Hematopoietic multipotent progenitor cell treated with erythropoietin and hydrocortisone succinate and interleukin-3 and kit ligand, for 4 days (in vitro differentiated cells): ENCODE measurements at regions not wholly inside any gene's neighbourhood (a gene's known extent, or its start where the extent isn't known, plus 50 kb on each side); places are given as distances from the start of the nearest gene placed in this dataset.
"Not testable (repeated sequence)": the region's sequence is repeated elsewhere in the genome, so short reads cannot be mapped to it uniquely, and the experiment has no call there.

Experiments
- DNase-seq: peaks from one replicate; pipeline ENCODE4 v3.0.0-alpha.2; 2015

- no peak for DNase-seq
These were observed 177.1 kb upstream of the ARID1B start for GRCh38 chr6:156599978-156600590.

GRCh38 chr6:156599366-156599765, 177.8 kb upstream of the ARID1B start:
- no peak for DNase-seq

GRCh38 chr6:156598855-156599180, 178.4 kb upstream of the ARID1B start:
- peak; percentile 40 for DNase-seq

- DNase-seq: no peak
These were observed 178.9 kb upstream of the ARID1B start for GRCh38 chr6:156598071-156598854.

- no peak for DNase-seq
These were observed 180.1 kb upstream of the ARID1B start for GRCh38 chr6:156597095-156597494.

- no peak for DNase-seq
These were observed 181.7 kb upstream of the ARID1B start for GRCh38 chr6:156595476-156595875.

GRCh38 chr6:156593893-156594292, 183.3 kb upstream of the ARID1B start:
- no peak for DNase-seq

GRCh38 chr6:156593127-156593526, 184.1 kb upstream of the ARID1B start:
- DNase-seq: no peak

- DNase-seq: no peak
These were observed 186.7 kb upstream of the ARID1B start for GRCh38 chr6:156590482-156590881.

- DNase-seq: no peak
These were observed 187.9 kb upstream of the ARID1B start for GRCh38 chr6:156589281-156589680.

GRCh38 chr6:156587751-156588301, 189.4 kb upstream of the ARID1B start:
- no peak for DNase-seq

GRCh38 chr6:156587071-156587470, 190.1 kb upstream of the ARID1B start:
- DNase-seq: peak; percentile 48

- DNase-seq: peak; percentile 30
These were observed 191.3 kb upstream of the ARID1B start for GRCh38 chr6:156585859-156586258.

GRCh38 chr6:156584121-156584520, 193.1 kb upstream of the ARID1B start:
- DNase-seq: not testable (repeated sequence)

- no peak for DNase-seq
These were observed 194.1 kb upstream of the ARID1B start for GRCh38 chr6:156583083-156583482.

GRCh38 chr6:156582509-156582992, 194.6 kb upstream of the ARID1B start:
- DNase-seq: no peak

- no peak for DNase-seq
These were observed 197.6 kb upstream of the ARID1B start for GRCh38 chr6:156579564-156579963.

- no peak for DNase-seq
These were observed 199.4 kb upstream of the ARID1B start for GRCh38 chr6:156577749-156578148.

GRCh38 chr6:156575361-156575760, 201.8 kb upstream of the ARID1B start:
- DNase-seq: no peak

- no peak for DNase-seq
These were observed 212.4 kb upstream of the ARID1B start for GRCh38 chr6:156564807-156565149.

GRCh38 chr6:156564127-156564806, 212.9 kb upstream of the ARID1B start:
- DNase-seq: peak; percentile 85

GRCh38 chr6:156563714-156564113, 213.5 kb upstream of the ARID1B start:
- no peak for DNase-seq

- DNase-seq: no peak
These were observed 214.5 kb upstream of the ARID1B start for GRCh38 chr6:156562636-156563035.

- DNase-seq: no peak
These were observed 215.2 kb upstream of the ARID1B start for GRCh38 chr6:156562019-156562418.
